SK-N-SH treated with all-trans-retinoic acid at 6 μM for 48 hours (cell line): ENCODE measurements at regions not wholly inside any gene's neighbourhood (a gene's known extent, or its start where the extent isn't known, plus 50 kb on each side); places are given as distances from the start of the nearest gene placed in this dataset.

ENCODE experiments used
- ATAC-seq: fragments of 200-7000 bp; cut with Tn5 transposase; 3 replicates; pipeline ENCODE4 v1.9.1; 2020; ENCODE audit warnings: mild to moderate bottlenecking, moderate library complexity
- ARNTL ChIP-seq: fragments of 450-650 bp; formaldehyde crosslinking; IDR thresholded peaks from 2 replicates; pipeline ENCODE4 v1.5.0; 2020; ENCODE audit warnings: low read depth, mild to moderate bottlenecking, moderate library complexity, borderline replicate concordance
- BACH2 ChIP-seq: fragments of 250-450 bp; sonication (Bioruptor Pico); IDR thresholded peaks from 2 replicates; pipeline ENCODE4 v1.9.0; 2021; ENCODE audit warnings: mild to moderate bottlenecking, borderline replicate concordance
- CREB5 ChIP-seq: fragments of 250-450 bp; sonication (Bioruptor Pico); IDR thresholded peaks from 2 replicates; pipeline ENCODE4 v1.5.1; 2020; ENCODE audit warnings: low read depth, mild to moderate bottlenecking, moderate library complexity
- CSDC2 ChIP-seq: fragments of 250-450 bp; sonication (Bioruptor Pico); IDR thresholded peaks from 2 replicates; pipeline ENCODE4 v1.5.0; 2020; ENCODE audit warnings: mild to moderate bottlenecking, moderate library complexity
- ESRRG ChIP-seq: fragments of 250-450 bp; sonication (Bioruptor Pico); IDR thresholded peaks from 2 replicates; pipeline ENCODE4 v1.6.1; 2021; ENCODE audit warnings: mild to moderate bottlenecking
- GLIS3 ChIP-seq: fragments of 250-450 bp; sonication (Bioruptor Pico); IDR thresholded peaks from 2 replicates; pipeline ENCODE4 v1.5.0; 2020; ENCODE audit warnings: mild to moderate bottlenecking, moderate library complexity
- ISL1 ChIP-seq: fragments of 250-450 bp; sonication (Bioruptor Pico); IDR thresholded peaks from 2 replicates; pipeline ENCODE4 v2.1.2; 2022; ENCODE audit warnings: mild to moderate bottlenecking, moderate library complexity
- OSR1 ChIP-seq: fragments of 250-450 bp; sonication (Bioruptor Pico); IDR thresholded peaks from 2 replicates; pipeline ENCODE4 v1.8.0; 2022; ENCODE audit warnings: moderate library complexity, mild to moderate bottlenecking, inconsistent platforms
- PPARA ChIP-seq: fragments of 250-450 bp; sonication (Bioruptor Pico); IDR thresholded peaks from 2 replicates; pipeline ENCODE4 v1.5.0; 2020; ENCODE audit warnings: mild to moderate bottlenecking, borderline replicate concordance
- RARB ChIP-seq: fragments of 250-450 bp; sonication (Bioruptor Pico); IDR thresholded peaks from 2 replicates; pipeline ENCODE4 v1.8.0; 2021; ENCODE audit warnings: mild to moderate bottlenecking, moderate library complexity
- SNAI2 ChIP-seq: fragments of 250-450 bp; sonication (Bioruptor Pico); IDR thresholded peaks from 2 replicates; pipeline ENCODE4 v1.5.0; 2020; ENCODE audit warnings: mild to moderate bottlenecking, moderate library complexity
- TCF4 ChIP-seq: fragments of 250-450 bp; sonication (Bioruptor Pico); IDR thresholded peaks from 2 replicates; pipeline ENCODE4 v1.8.0; 2021; ENCODE audit warnings: mild to moderate bottlenecking, moderate library complexity, borderline replicate concordance
- TOX ChIP-seq: fragments of 250-450 bp; sonication (Bioruptor Pico); IDR thresholded peaks from 2 replicates; pipeline ENCODE4 v1.8.0; 2021; ENCODE audit warnings: mild to moderate bottlenecking, moderate library complexity, borderline replicate concordance
- TSHZ2 ChIP-seq: fragments of 250-450 bp; sonication (Bioruptor Pico); IDR thresholded peaks from 2 replicates; pipeline ENCODE4 v1.5.0; 2020; ENCODE audit warnings: mild to moderate bottlenecking, moderate library complexity
- ZFP3 ChIP-seq: fragments of 250-450 bp; sonication (Bioruptor Pico); IDR thresholded peaks from 2 replicates; pipeline ENCODE4 v1.5.0; 2020; ENCODE audit warnings: mild to moderate bottlenecking, moderate library complexity
- ZNF565 ChIP-seq: fragments of 450-650 bp; formaldehyde crosslinking; conservative IDR thresholded peaks from 2 replicates; pipeline ENCODE4 v1.5.0; 2020; ENCODE audit warnings: low read depth, mild to moderate bottlenecking, moderate library complexity
- ZNF70 ChIP-seq: fragments of 450-650 bp; formaldehyde crosslinking; IDR thresholded peaks from 2 replicates; pipeline ENCODE4 v1.5.0; 2020; ENCODE audit warnings: mild to moderate bottlenecking, moderate library complexity
- ZNF8 ChIP-seq: fragments of 450-650 bp; formaldehyde crosslinking; IDR thresholded peaks from 2 replicates; pipeline ENCODE4 v1.5.0; 2020; ENCODE audit warnings: mild to moderate bottlenecking, moderate library complexity
- TF ChIP-seq, protein P1 (sequence below): fragments of 250-450 bp; sonication (Bioruptor Pico); IDR thresholded peaks from 2 replicates; pipeline ENCODE4 v1.5.1; 2021; ENCODE audit warnings: mild to moderate bottlenecking, moderate library complexity
- TF ChIP-seq, protein P2 (sequence below): fragments of 250-450 bp; sonication (Bioruptor Pico); IDR thresholded peaks from 2 replicates; pipeline ENCODE4 v1.8.0; 2021; ENCODE audit warnings: low read depth, mild to moderate bottlenecking, moderate library complexity, borderline replicate concordance

DNA sequence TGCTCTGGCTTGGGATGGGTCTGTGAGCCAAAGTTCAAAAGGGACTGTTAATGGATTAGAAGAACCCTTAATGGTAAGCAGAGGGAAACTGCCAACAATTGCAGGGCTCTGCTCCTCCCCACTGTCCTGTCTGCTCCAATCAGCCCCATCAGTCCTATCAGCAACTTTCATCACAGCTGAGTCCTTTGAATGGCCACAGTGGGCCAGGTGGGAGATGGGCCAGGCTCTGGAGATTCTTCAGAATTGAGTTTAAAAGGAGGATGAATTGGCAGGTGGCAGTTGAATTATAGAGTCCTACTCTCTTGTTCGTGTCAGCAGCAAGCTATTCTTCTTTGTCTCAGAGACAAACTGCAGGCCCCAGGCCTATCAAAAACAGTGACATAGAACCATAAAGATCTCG lies 573.9 kb downstream of the EPHA4 start:
- no peak for TF ChIP-seq GLIS3
- TF ChIP-seq, protein P1, sequence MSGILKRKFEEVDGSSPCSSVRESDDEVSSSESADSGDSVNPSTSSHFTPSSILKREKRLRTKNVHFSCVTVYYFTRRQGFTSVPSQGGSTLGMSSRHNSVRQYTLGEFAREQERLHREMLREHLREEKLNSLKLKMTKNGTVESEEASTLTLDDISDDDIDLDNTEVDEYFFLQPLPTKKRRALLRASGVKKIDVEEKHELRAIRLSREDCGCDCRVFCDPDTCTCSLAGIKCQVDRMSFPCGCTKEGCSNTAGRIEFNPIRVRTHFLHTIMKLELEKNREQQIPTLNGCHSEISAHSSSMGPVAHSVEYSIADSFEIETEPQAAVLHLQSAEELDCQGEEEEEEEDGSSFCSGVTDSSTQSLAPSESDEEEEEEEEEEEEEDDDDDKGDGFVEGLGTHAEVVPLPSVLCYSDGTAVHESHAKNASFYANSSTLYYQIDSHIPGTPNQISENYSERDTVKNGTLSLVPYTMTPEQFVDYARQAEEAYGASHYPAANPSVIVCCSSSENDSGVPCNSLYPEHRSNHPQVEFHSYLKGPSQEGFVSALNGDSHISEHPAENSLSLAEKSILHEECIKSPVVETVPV (CRISPR knock-in tag) = no peak
- TF ChIP-seq CREB5 (CRISPR knock-in tag) = no peak
- TF ChIP-seq TOX (CRISPR knock-in tag) = no peak
- no peak for TF ChIP-seq OSR1 (CRISPR knock-in tag)
- no peak for TF ChIP-seq PPARA (CRISPR knock-in tag)
- no peak for TF ChIP-seq SNAI2 (CRISPR knock-in tag)
- TF ChIP-seq, protein P2, sequence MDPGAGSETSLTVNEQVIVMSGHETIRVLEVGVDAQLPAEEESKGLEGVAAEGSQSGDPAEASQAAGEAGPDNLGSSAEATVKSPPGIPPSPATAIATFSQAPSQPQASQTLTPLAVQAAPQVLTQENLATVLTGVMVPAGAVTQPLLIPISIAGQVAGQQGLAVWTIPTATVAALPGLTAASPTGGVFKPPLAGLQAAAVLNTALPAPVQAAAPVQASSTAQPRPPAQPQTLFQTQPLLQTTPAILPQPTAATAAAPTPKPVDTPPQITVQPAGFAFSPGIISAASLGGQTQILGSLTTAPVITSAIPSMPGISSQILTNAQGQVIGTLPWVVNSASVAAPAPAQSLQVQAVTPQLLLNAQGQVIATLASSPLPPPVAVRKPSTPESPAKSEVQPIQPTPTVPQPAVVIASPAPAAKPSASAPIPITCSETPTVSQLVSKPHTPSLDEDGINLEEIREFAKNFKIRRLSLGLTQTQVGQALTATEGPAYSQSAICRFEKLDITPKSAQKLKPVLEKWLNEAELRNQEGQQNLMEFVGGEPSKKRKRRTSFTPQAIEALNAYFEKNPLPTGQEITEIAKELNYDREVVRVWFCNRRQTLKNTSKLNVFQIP (CRISPR knock-in tag) = no peak
- TF ChIP-seq ZNF70 (CRISPR knock-in tag) = no peak
- TF ChIP-seq ZNF565 (CRISPR knock-in tag) = no peak
- TF ChIP-seq CSDC2 (CRISPR knock-in tag) = no peak
- no peak for TF ChIP-seq ESRRG
- no peak for TF ChIP-seq TCF4 (CRISPR knock-in tag)
- TF ChIP-seq ARNTL (CRISPR knock-in tag) = no peak
- no peak for TF ChIP-seq BACH2
- TF ChIP-seq ZFP3 (CRISPR knock-in tag) = no peak
- TF ChIP-seq ZNF8 (CRISPR knock-in tag) = no peak
- TF ChIP-seq, all 23 proteins: peak for 0
- ATAC-seq = no peak

DNA sequence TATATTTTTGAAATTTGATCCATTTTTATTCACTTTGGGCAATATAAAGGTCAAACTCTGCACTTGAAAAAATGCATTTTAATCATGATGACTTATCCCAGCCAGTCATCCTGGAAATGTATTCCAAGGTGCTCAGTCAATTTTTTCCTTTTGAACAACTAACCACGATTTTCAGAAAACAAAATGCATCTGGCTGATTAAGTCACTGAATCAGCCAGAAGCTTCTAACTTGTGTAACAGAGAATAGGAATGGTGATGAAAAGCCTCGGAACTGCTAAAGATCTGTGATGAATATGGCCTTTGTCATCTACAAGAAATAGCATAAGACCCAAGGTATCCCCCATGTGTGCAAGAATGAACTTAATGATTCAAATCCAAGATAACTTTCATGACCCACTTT lies 572.7 kb downstream of the EPHA4 start:
- ATAC-seq = no peak

GRCh38 chr2:221001381-221001801 lies 570.7 kb downstream of the EPHA4 start:
- TF ChIP-seq OSR1 (CRISPR knock-in tag) = no peak
- no peak for TF ChIP-seq TCF4 (CRISPR knock-in tag)
- TF ChIP-seq, protein P2 (CRISPR knock-in tag) = no peak
- TF ChIP-seq TSHZ2 (CRISPR knock-in tag) = no peak
- TF ChIP-seq ZNF70 (CRISPR knock-in tag) = no peak
- no peak for TF ChIP-seq SNAI2 (CRISPR knock-in tag)
- no peak for TF ChIP-seq ZFP3 (CRISPR knock-in tag)
- no peak for TF ChIP-seq RARB (CRISPR knock-in tag)
- no peak for TF ChIP-seq ZNF565 (CRISPR knock-in tag)
- TF ChIP-seq GLIS3 = no peak
- TF ChIP-seq ESRRG = no peak
- no peak for TF ChIP-seq ISL1
- TF ChIP-seq ARNTL (CRISPR knock-in tag) = no peak
- TF ChIP-seq BACH2 = no peak
- ATAC-seq = no peak

More for the DNA sequence above, 572.7 kb downstream of the EPHA4 start:
- TF ChIP-seq RARB (CRISPR knock-in tag) (no peak), BACH2 (no peak), GLIS3 (no peak), SNAI2 (CRISPR knock-in tag) (no peak), OSR1 (CRISPR knock-in tag) (no peak), ISL1 (no peak), ARNTL (CRISPR knock-in tag) (no peak)
- TF ChIP-seq, all 23 proteins: peak for 0
